ENCODE measurements at regions not wholly inside any gene's neighbourhood (a gene's known extent, or its start where the extent isn't known, plus 50 kb on each side); places are given as distances from the start of the nearest gene placed in this dataset.

- TF ChIP-seq, protein P1, sequence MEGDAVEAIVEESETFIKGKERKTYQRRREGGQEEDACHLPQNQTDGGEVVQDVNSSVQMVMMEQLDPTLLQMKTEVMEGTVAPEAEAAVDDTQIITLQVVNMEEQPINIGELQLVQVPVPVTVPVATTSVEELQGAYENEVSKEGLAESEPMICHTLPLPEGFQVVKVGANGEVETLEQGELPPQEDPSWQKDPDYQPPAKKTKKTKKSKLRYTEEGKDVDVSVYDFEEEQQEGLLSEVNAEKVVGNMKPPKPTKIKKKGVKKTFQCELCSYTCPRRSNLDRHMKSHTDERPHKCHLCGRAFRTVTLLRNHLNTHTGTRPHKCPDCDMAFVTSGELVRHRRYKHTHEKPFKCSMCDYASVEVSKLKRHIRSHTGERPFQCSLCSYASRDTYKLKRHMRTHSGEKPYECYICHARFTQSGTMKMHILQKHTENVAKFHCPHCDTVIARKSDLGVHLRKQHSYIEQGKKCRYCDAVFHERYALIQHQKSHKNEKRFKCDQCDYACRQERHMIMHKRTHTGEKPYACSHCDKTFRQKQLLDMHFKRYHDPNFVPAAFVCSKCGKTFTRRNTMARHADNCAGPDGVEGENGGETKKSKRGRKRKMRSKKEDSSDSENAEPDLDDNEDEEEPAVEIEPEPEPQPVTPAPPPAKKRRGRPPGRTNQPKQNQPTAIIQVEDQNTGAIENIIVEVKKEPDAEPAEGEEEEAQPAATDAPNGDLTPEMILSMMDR (IDR thresholded peaks at IDR 0.05) = no peak
- no peak for TF ChIP-seq POLR2A (IDR thresholded peaks at IDR 0.05)
Observed at GRCh38 chr6:11439876-11440275, 97.7 kb upstream of the TMEM170B start.
